ENCODE measurements at regions not wholly inside any gene's neighbourhood (a gene's known extent, or its start where the extent isn't known, plus 50 kb on each side); places are given as distances from the start of the nearest gene placed in this dataset.

GRCh38 chr2:129729646-129730045 lies 249.8 kb upstream of the RAB6C start:
- DNase-seq (ENCODE audit: low read depth): no peak

- no peak for DNase-seq (ENCODE audit: low read depth)
Measured at GRCh38 chr2:129730979-129731378, 248.5 kb upstream of the RAB6C start.

- DNase-seq (ENCODE audit: low read depth): no peak
Measured at GRCh38 chr2:129731907-129732629, 247.4 kb upstream of the RAB6C start.

- DNase-seq (ENCODE audit: low read depth): no peak
Measured at GRCh38 chr2:129732630-129733026, 246.8 kb upstream of the RAB6C start.

GRCh38 chr2:129733041-129733440 lies 246.4 kb upstream of the RAB6C start:
- DNase-seq (ENCODE audit: low read depth): no peak

- no peak for DNase-seq (ENCODE audit: low read depth)
Measured at GRCh38 chr2:129733579-129733978, 245.9 kb upstream of the RAB6C start.

- no peak for DNase-seq (ENCODE audit: low read depth)
Measured at GRCh38 chr2:129734343-129735034, 245.0 kb upstream of the RAB6C start.

GRCh38 chr2:129735576-129735975 lies 243.9 kb upstream of the RAB6C start:
- no peak for DNase-seq (ENCODE audit: low read depth)

GRCh38 chr2:129737660-129738527 lies 241.6 kb upstream of the RAB6C start:
- no peak for DNase-seq (ENCODE audit: low read depth)

- DNase-seq (ENCODE audit: low read depth): no peak
Measured at GRCh38 chr2:129738799-129739198, 240.7 kb upstream of the RAB6C start.

GRCh38 chr2:129740504-129740903 lies 239.0 kb upstream of the RAB6C start:
- no peak for DNase-seq (ENCODE audit: low read depth)

GRCh38 chr2:129741165-129741564 lies 238.3 kb upstream of the RAB6C start:
- DNase-seq (ENCODE audit: low read depth): no peak

GRCh38 chr2:129741623-129742022 lies 237.8 kb upstream of the RAB6C start:
- no peak for DNase-seq (ENCODE audit: low read depth)

GRCh38 chr2:129742415-129743180 lies 236.9 kb upstream of the RAB6C start:
- no peak for DNase-seq (ENCODE audit: low read depth)

GRCh38 chr2:129744141-129744540 lies 235.3 kb upstream of the RAB6C start:
- no peak for DNase-seq (ENCODE audit: low read depth)

GRCh38 chr2:129744649-129745048 lies 234.8 kb upstream of the RAB6C start:
- DNase-seq (ENCODE audit: low read depth): no peak

GRCh38 chr2:129747500-129748125 lies 231.9 kb upstream of the RAB6C start:
- no peak for DNase-seq (ENCODE audit: low read depth)

- no peak for DNase-seq (ENCODE audit: low read depth)
Measured at GRCh38 chr2:129748250-129748649, 231.2 kb upstream of the RAB6C start.

- no peak for DNase-seq (ENCODE audit: low read depth)
Measured at GRCh38 chr2:129748653-129749052, 230.8 kb upstream of the RAB6C start.

- no peak for DNase-seq (ENCODE audit: low read depth)
Measured at GRCh38 chr2:129751409-129751808, 228.1 kb upstream of the RAB6C start.

- no peak for DNase-seq (ENCODE audit: low read depth)
Measured at GRCh38 chr2:129752176-129752575, 227.3 kb upstream of the RAB6C start.

GRCh38 chr2:129752686-129753085 lies 226.8 kb upstream of the RAB6C start:
- no peak for DNase-seq (ENCODE audit: low read depth)
